ENCODE measurements at regions not wholly inside any gene's neighbourhood (a gene's known extent, or its start where the extent isn't known, plus 50 kb on each side); places are given as distances from the start of the nearest gene placed in this dataset.

- TF ChIP-seq, protein P1, sequence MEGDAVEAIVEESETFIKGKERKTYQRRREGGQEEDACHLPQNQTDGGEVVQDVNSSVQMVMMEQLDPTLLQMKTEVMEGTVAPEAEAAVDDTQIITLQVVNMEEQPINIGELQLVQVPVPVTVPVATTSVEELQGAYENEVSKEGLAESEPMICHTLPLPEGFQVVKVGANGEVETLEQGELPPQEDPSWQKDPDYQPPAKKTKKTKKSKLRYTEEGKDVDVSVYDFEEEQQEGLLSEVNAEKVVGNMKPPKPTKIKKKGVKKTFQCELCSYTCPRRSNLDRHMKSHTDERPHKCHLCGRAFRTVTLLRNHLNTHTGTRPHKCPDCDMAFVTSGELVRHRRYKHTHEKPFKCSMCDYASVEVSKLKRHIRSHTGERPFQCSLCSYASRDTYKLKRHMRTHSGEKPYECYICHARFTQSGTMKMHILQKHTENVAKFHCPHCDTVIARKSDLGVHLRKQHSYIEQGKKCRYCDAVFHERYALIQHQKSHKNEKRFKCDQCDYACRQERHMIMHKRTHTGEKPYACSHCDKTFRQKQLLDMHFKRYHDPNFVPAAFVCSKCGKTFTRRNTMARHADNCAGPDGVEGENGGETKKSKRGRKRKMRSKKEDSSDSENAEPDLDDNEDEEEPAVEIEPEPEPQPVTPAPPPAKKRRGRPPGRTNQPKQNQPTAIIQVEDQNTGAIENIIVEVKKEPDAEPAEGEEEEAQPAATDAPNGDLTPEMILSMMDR (tag by site-specific recombination; IDR thresholded peaks at IDR 0.05): no peak
- TF ChIP-seq, protein P2, sequence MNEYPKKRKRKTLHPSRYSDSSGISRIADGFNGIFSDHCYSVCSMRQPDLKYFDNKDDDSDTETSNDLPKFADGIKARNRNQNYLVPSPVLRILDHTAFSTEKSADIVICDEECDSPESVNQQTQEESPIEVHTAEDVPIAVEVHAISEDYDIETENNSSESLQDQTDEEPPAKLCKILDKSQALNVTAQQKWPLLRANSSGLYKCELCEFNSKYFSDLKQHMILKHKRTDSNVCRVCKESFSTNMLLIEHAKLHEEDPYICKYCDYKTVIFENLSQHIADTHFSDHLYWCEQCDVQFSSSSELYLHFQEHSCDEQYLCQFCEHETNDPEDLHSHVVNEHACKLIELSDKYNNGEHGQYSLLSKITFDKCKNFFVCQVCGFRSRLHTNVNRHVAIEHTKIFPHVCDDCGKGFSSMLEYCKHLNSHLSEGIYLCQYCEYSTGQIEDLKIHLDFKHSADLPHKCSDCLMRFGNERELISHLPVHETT (tag by site-specific recombination; IDR thresholded peaks at IDR 0.05): no peak
- TF ChIP-seq ZNF610 (tag by site-specific recombination; IDR thresholded peaks at IDR 0.05; ENCODE audit: borderline replicate concordance) (no peak), REST (tag by site-specific recombination; IDR thresholded peaks at IDR 0.05) (no peak), ZNF555 (tag by site-specific recombination; conservative IDR thresholded peaks at IDR 0.05) (no peak), ZNF16 (tag by site-specific recombination; IDR thresholded peaks at IDR 0.05; ENCODE audit: low read depth) (no peak), ZNF175 (tag by site-specific recombination; IDR thresholded peaks at IDR 0.05) (no peak), ZNF10 (tag by site-specific recombination; IDR thresholded peaks at IDR 0.05) (no peak), BCL11B (tag by site-specific recombination; IDR thresholded peaks at IDR 0.05; ENCODE audit: low read depth) (no peak), KLF7 (tag by site-specific recombination; IDR thresholded peaks at IDR 0.05; ENCODE audit: borderline replicate concordance) (no peak), ZBTB1 (tag by site-specific recombination; IDR thresholded peaks at IDR 0.05) (no peak), ZNF174 (tag by site-specific recombination; IDR thresholded peaks at IDR 0.05) (no peak), ZNF394 (tag by site-specific recombination; IDR thresholded peaks at IDR 0.05; ENCODE audit: borderline replicate concordance) (no peak)
- TF ChIP-seq, protein P3, sequence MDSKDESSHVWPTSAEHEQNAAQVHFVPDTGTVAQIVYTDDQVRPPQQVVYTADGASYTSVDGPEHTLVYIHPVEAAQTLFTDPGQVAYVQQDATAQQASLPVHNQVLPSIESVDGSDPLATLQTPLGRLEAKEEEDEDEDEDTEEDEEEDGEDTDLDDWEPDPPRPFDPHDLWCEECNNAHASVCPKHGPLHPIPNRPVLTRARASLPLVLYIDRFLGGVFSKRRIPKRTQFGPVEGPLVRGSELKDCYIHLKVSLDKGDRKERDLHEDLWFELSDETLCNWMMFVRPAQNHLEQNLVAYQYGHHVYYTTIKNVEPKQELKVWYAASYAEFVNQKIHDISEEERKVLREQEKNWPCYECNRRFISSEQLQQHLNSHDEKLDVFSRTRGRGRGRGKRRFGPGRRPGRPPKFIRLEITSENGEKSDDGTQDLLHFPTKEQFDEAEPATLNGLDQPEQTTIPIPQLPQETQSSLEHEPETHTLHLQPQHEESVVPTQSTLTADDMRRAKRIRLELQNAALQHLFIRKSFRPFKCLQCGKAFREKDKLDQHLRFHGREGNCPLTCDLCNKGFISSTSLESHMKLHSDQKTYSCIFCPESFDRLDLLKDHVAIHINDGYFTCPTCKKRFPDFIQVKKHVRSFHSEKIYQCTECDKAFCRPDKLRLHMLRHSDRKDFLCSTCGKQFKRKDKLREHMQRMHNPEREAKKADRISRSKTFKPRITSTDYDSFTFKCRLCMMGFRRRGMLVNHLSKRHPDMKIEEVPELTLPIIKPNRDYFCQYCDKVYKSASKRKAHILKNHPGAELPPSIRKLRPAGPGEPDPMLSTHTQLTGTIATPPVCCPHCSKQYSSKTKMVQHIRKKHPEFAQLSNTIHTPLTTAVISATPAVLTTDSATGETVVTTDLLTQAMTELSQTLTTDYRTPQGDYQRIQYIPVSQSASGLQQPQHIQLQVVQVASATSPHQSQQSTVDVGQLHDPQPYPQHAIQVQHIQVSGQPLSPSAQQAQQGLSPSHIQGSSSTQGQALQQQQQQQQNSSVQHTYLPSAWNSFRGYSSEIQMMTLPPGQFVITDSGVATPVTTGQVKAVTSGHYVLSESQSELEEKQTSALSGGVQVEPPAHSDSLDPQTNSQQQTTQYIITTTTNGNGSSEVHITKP (tag by site-specific recombination; IDR thresholded peaks at IDR 0.05): no peak
These were observed 134.1 kb upstream of the PREP start for GRCh38 chr6:105536961-105537360.
